ENCODE measurements at regions not wholly inside any gene's neighbourhood (a gene's known extent, or its start where the extent isn't known, plus 50 kb on each side); places are given as distances from the start of the nearest gene placed in this dataset.

- no peak for DNase-seq (ENCODE audit: low spot score)
Measured at GRCh38 chr18:39998317-39998716, 1956.7 kb upstream of the PIK3C3 start.

- DNase-seq (ENCODE audit: low spot score) = no peak
Measured at GRCh38 chr18:39994498-39994897, 1960.5 kb upstream of the PIK3C3 start.

- DNase-seq (ENCODE audit: low spot score) = no peak
Measured at GRCh38 chr18:39991696-39992265, 1963.3 kb upstream of the PIK3C3 start.

GRCh38 chr18:39990540-39990939 is 1964.5 kb upstream of the PIK3C3 start:
- DNase-seq (ENCODE audit: low spot score) = no peak

GRCh38 chr18:39976771-39977170 is 1978.3 kb upstream of the PIK3C3 start:
- DNase-seq (ENCODE audit: low spot score) = no peak

- DNase-seq (ENCODE audit: low spot score) = no peak
Measured at GRCh38 chr18:39972521-39972920, 1982.5 kb upstream of the PIK3C3 start.

- DNase-seq (ENCODE audit: low spot score) = no peak
Measured at GRCh38 chr18:39969803-39970494, 1985.1 kb upstream of the PIK3C3 start.

- no peak for DNase-seq (ENCODE audit: low spot score)
Measured at GRCh38 chr18:39966275-39966674, 1988.8 kb upstream of the PIK3C3 start.

GRCh38 chr18:39962546-39962945 is 1992.5 kb upstream of the PIK3C3 start:
- DNase-seq (ENCODE audit: low spot score) = no peak

GRCh38 chr18:39960550-39960949 is 1994.5 kb upstream of the PIK3C3 start:
- DNase-seq (ENCODE audit: low spot score) = no peak

- no peak for DNase-seq (ENCODE audit: low spot score)
Measured at GRCh38 chr18:39959839-39960238, 1995.2 kb upstream of the PIK3C3 start.

GRCh38 chr18:39958876-39959275 is 1996.2 kb upstream of the PIK3C3 start:
- DNase-seq (ENCODE audit: low spot score) = no peak

GRCh38 chr18:39952816-39953215 is 2002.2 kb upstream of the PIK3C3 start:
- no peak for DNase-seq (ENCODE audit: low spot score)

- DNase-seq (ENCODE audit: low spot score) = no peak
Measured at GRCh38 chr18:39951142-39951720, 2003.8 kb upstream of the PIK3C3 start.

GRCh38 chr18:39946623-39947061 is 2008.4 kb upstream of the PIK3C3 start:
- DNase-seq (ENCODE audit: low spot score) = peak; percentile 43

GRCh38 chr18:39945076-39945475 is 2010.0 kb upstream of the PIK3C3 start:
- DNase-seq (ENCODE audit: low spot score) = no peak

GRCh38 chr18:39942702-39943101 is 2012.3 kb upstream of the PIK3C3 start:
- DNase-seq (ENCODE audit: low spot score) = no peak

GRCh38 chr18:39938676-39939608 is 2016.1 kb upstream of the PIK3C3 start:
- no peak for DNase-seq (ENCODE audit: low spot score)

GRCh38 chr18:39935598-39935997 is 2019.4 kb upstream of the PIK3C3 start:
- no peak for DNase-seq (ENCODE audit: low spot score)

GRCh38 chr18:39918847-39919246 is 2036.2 kb upstream of the PIK3C3 start:
- no peak for DNase-seq (ENCODE audit: low spot score)

GRCh38 chr18:39913672-39914366 is 2041.2 kb upstream of the PIK3C3 start:
- no peak for DNase-seq (ENCODE audit: low spot score)

- DNase-seq (ENCODE audit: low spot score) = no peak
Measured at GRCh38 chr18:39911716-39912115, 2043.3 kb upstream of the PIK3C3 start.

Measured in ureter (tissue), 1 donor.